Stimulated activated naive B cell treated with anti-CD40 and anti-IgM and Interleukin-4, amounts not matched to agents 10 μg/mL and 1 μg/mL and 100 μg/mL, for 72 hours (primary cell): ENCODE measurements at regions not wholly inside any gene's neighbourhood (a gene's known extent, or its start where the extent isn't known, plus 50 kb on each side); places are given as distances from the start of the nearest gene placed in this dataset.
"Not testable (repeated sequence)": the region's sequence is repeated elsewhere in the genome, so short reads cannot be mapped to it uniquely, and the experiment has no call there.

Experiments
- ATAC-seq, 2 donors: fragments of 150-1000 bp; cut with Tn5 transposase; replicated peaks; 2 replicates each; pipeline ENCODE4 v1.10.0; 2021; ENCODE audit warnings: moderate library complexity in 1 of 2
- DNase-seq: peaks from one replicate; pipeline ENCODE4 v3.0.0; 2021
- H3K27ac Mint-ChIP-seq: one replicate; pipeline ENCODE4 v1.8.0; 2022; ENCODE audit warnings: mild to moderate bottlenecking, mixed read lengths
- H3K27me3 Mint-ChIP-seq, 2 donors: one replicate each; pipeline ENCODE4 v1.8.0; 2022; ENCODE audit warnings: mixed read lengths in 2 of 2
- H3K36me3 Mint-ChIP-seq, 2 donors: one replicate each; pipeline ENCODE4 v1.8.0; 2022; ENCODE audit warnings: mixed read lengths in 2 of 2, mild to moderate bottlenecking in 1 of 2
- H3K4me1 Mint-ChIP-seq, 2 donors: one replicate each; pipeline ENCODE4 v1.8.0; 2022; ENCODE audit warnings: mixed read lengths in 2 of 2, mild to moderate bottlenecking in 1 of 2
- H3K4me3 Mint-ChIP-seq, 2 donors: one replicate each; pipeline ENCODE4 v1.8.0; 2022; ENCODE audit warnings: mild to moderate bottlenecking in 2 of 2, mixed read lengths in 2 of 2, moderate library complexity in 1 of 2
- H3K9me3 Mint-ChIP-seq, 2 donors: one replicate each; pipeline ENCODE4 v1.8.0; 2022; ENCODE audit warnings: mixed read lengths in 2 of 2, mild to moderate bottlenecking in 1 of 2

GRCh38 chr16:87015021-87015420 is 302.2 kb downstream of the C16orf95 start:
- Mint-ChIP-seq H3K27me3 (peaks cover 19 to 25% of the 10 kb centered on the region in 2 donors), H3K27ac (no peak overlapping the region), H3K36me3 (no peaks in the 10 kb centered on the region), H3K4me1 (peaks cover 0 to 3% of the 10 kb centered on the region in 2 donors), H3K4me3 (no peak overlapping the region), H3K9me3 (no peaks in the 10 kb centered on the region)
- ATAC-seq (no peak), DNase-seq (no peak)

- no peaks in the 10 kb centered on the region for H3K9me3 Mint-ChIP-seq
- no peak for DNase-seq
- no peaks in the 10 kb centered on the region for H3K36me3 Mint-ChIP-seq
- H3K27me3 Mint-ChIP-seq: peaks cover 30 to 35% of the 10 kb centered on the region in 2 donors
- no peak overlapping the region for H3K4me3 Mint-ChIP-seq
- peaks cover 0 to 3% of the 10 kb centered on the region in 2 donors for H3K4me1 Mint-ChIP-seq
- no peak overlapping the region for H3K27ac Mint-ChIP-seq
- no peak for ATAC-seq
These were observed 300.9 kb downstream of the C16orf95 start for GRCh38 chr16:87016046-87017035.

GRCh38 chr16:87017371-87018012 is 299.7 kb downstream of the C16orf95 start:
- peak in 1 of 2 donors; percentile 23 for ATAC-seq
- no peak overlapping the region for H3K4me3 Mint-ChIP-seq
- peaks cover 0 to 3% of the 10 kb centered on the region in 2 donors for H3K4me1 Mint-ChIP-seq
- H3K27me3 Mint-ChIP-seq: peaks cover 31 to 35% of the 10 kb centered on the region in 2 donors
- DNase-seq: no peak
- H3K27ac Mint-ChIP-seq: no peak overlapping the region
- no peaks in the 10 kb centered on the region for H3K9me3 Mint-ChIP-seq
- H3K36me3 Mint-ChIP-seq: no peaks in the 10 kb centered on the region

- H3K27ac Mint-ChIP-seq: no peak overlapping the region
- H3K4me1 Mint-ChIP-seq: no peaks in the 10 kb centered on the region
- no peak overlapping the region for H3K4me3 Mint-ChIP-seq
- peaks cover 4 to 6% of the 10 kb centered on the region in 2 donors for H3K9me3 Mint-ChIP-seq
- ATAC-seq: no peak
- no peaks in the 10 kb centered on the region for H3K36me3 Mint-ChIP-seq
- H3K27me3 Mint-ChIP-seq: peaks cover 4 to 9% of the 10 kb centered on the region in 2 donors
- DNase-seq: no peak
These were observed 291.5 kb downstream of the C16orf95 start for GRCh38 chr16:87025676-87026075.

GRCh38 chr16:87027056-87027616 is 290.1 kb downstream of the C16orf95 start:
- no peak overlapping the region for H3K27ac Mint-ChIP-seq
- no peak overlapping the region for H3K4me3 Mint-ChIP-seq
- no peaks in the 10 kb centered on the region for H3K36me3 Mint-ChIP-seq
- no peaks in the 10 kb centered on the region for H3K4me1 Mint-ChIP-seq
- ATAC-seq (no peak), DNase-seq (no peak)
- peaks cover 0 to 3% of the 10 kb centered on the region in 2 donors for H3K27me3 Mint-ChIP-seq
- peaks cover 4 to 8% of the 10 kb centered on the region in 2 donors for H3K9me3 Mint-ChIP-seq

- DNase-seq (no peak), ATAC-seq (no peak)
- H3K4me3 Mint-ChIP-seq: no peak overlapping the region
- H3K4me1 Mint-ChIP-seq: no peaks in the 10 kb centered on the region
- no peaks in the 10 kb centered on the region for H3K36me3 Mint-ChIP-seq
- no peak overlapping the region for H3K27ac Mint-ChIP-seq
- peaks cover 4 to 8% of the 10 kb centered on the region in 2 donors for H3K9me3 Mint-ChIP-seq
- peaks cover 0 to 3% of the 10 kb centered on the region in 2 donors for H3K27me3 Mint-ChIP-seq
These were observed 288.5 kb downstream of the C16orf95 start for GRCh38 chr16:87028481-87029320.

- Mint-ChIP-seq H3K9me3 (peaks cover 4 to 8% of the 10 kb centered on the region in 2 donors), H3K4me3 (no peak overlapping the region), H3K27me3 (peaks cover 1 to 4% of the 10 kb centered on the region in 2 donors), H3K27ac (no peak overlapping the region), H3K4me1 (no peaks in the 10 kb centered on the region), H3K36me3 (no peaks in the 10 kb centered on the region)
- DNase-seq (no peak), ATAC-seq (no peak)
These were observed 284.6 kb downstream of the C16orf95 start for GRCh38 chr16:87032554-87032953.

- ATAC-seq: no peak
- H3K4me1 Mint-ChIP-seq: no peaks in the 10 kb centered on the region
- no peak overlapping the region for H3K27ac Mint-ChIP-seq
These were observed 284.1 kb downstream of the C16orf95 start for GRCh38 chr16:87033021-87033471.

GRCh38 chr16:87033541-87034300 is 283.5 kb downstream of the C16orf95 start:
- Mint-ChIP-seq H3K27me3 (peaks cover 4 to 5% of the 10 kb centered on the region in 2 donors), H3K36me3 (no peaks in the 10 kb centered on the region), H3K9me3 (peaks cover 4 to 8% of the 10 kb centered on the region in 2 donors), H3K4me1 (no peaks in the 10 kb centered on the region), H3K27ac (no peak overlapping the region), H3K4me3 (no peak overlapping the region)
- no peak for DNase-seq
- ATAC-seq: no peak

More at GRCh38 chr16:87033021-87033471, 284.1 kb downstream of the C16orf95 start:
- peaks cover 4 to 5% of the 10 kb centered on the region in 2 donors for H3K27me3 Mint-ChIP-seq
- no peaks in the 10 kb centered on the region for H3K36me3 Mint-ChIP-seq
- peaks cover 4 to 8% of the 10 kb centered on the region in 2 donors for H3K9me3 Mint-ChIP-seq
- no peak for DNase-seq
- no peak overlapping the region for H3K4me3 Mint-ChIP-seq

- no peak for DNase-seq
- Mint-ChIP-seq H3K9me3 (peaks cover 4 to 6% of the 10 kb centered on the region in 2 donors), H3K27me3 (peaks cover 4 to 5% of the 10 kb centered on the region in 2 donors), H3K27ac (no peak overlapping the region), H3K36me3 (no peaks in the 10 kb centered on the region), H3K4me1 (no peaks in the 10 kb centered on the region), H3K4me3 (no peak overlapping the region)
- ATAC-seq: no peak
These were observed 282.9 kb downstream of the C16orf95 start for GRCh38 chr16:87034317-87034716.

- no peak overlapping the region for H3K27ac Mint-ChIP-seq
- peaks cover 0 to 3% of the 10 kb centered on the region in 2 donors for H3K9me3 Mint-ChIP-seq
- H3K4me1 Mint-ChIP-seq: no peaks in the 10 kb centered on the region
- H3K4me3 Mint-ChIP-seq: no peak overlapping the region
- no peaks in the 10 kb centered on the region for H3K36me3 Mint-ChIP-seq
- H3K27me3 Mint-ChIP-seq: peaks cover 4 to 5% of the 10 kb centered on the region in 2 donors
- DNase-seq: no peak
- ATAC-seq: no peak
These were observed 282.1 kb downstream of the C16orf95 start for GRCh38 chr16:87035053-87035452.

GRCh38 chr16:87037012-87037411 is 280.2 kb downstream of the C16orf95 start:
- Mint-ChIP-seq H3K9me3 (no peaks in the 10 kb centered on the region), H3K4me1 (no peaks in the 10 kb centered on the region), H3K27ac (no peak overlapping the region), H3K4me3 (no peak overlapping the region), H3K27me3 (peaks cover 4 to 5% of the 10 kb centered on the region in 2 donors), H3K36me3 (no peaks in the 10 kb centered on the region)
- DNase-seq: no peak
- ATAC-seq: no peak

GRCh38 chr16:87038528-87038927 is 278.7 kb downstream of the C16orf95 start:
- not testable (repeated sequence) for ATAC-seq, DNase-seq, H3K9me3 Mint-ChIP-seq, H3K27me3 Mint-ChIP-seq, H3K4me3 Mint-ChIP-seq, H3K36me3 Mint-ChIP-seq, H3K27ac Mint-ChIP-seq, H3K4me1 Mint-ChIP-seq
